Dendritic cell treated with granulocyte-macrophage colony-stimulating factor and Interleukin-4, amounts not matched to agents 40 ng/mL and 50 ng/mL, for 4 days (primary cell): ENCODE measurements at regions not wholly inside any gene's neighbourhood (a gene's known extent, or its start where the extent isn't known, plus 50 kb on each side); places are given as distances from the start of the nearest gene placed in this dataset.

ENCODE experiments used
- H3K27ac Mint-ChIP-seq: one replicate; pipeline ENCODE4 v1.8.0; 2022; ENCODE audit warnings: mild to moderate bottlenecking, mixed read lengths
- H3K27me3 Mint-ChIP-seq: one replicate; pipeline ENCODE4 v1.8.0; 2022; ENCODE audit warnings: mild to moderate bottlenecking, mixed read lengths
- H3K36me3 Mint-ChIP-seq: one replicate; pipeline ENCODE4 v1.8.0; 2022; ENCODE audit warnings: low read depth, mixed read lengths
- H3K4me1 Mint-ChIP-seq: one replicate; pipeline ENCODE4 v1.8.0; 2022; ENCODE audit warnings: low read depth, mixed read lengths
- H3K4me3 Mint-ChIP-seq: one replicate; pipeline ENCODE4 v1.8.0; 2022; ENCODE audit warnings: mild to moderate bottlenecking, moderate library complexity, mixed read lengths
- H3K9me3 Mint-ChIP-seq: one replicate; pipeline ENCODE4 v1.8.0; 2022; ENCODE audit warnings: mixed read lengths
- intact Hi-C: fragments of 100-400 bp; cut with micrococcal nuclease; formaldehyde crosslinking; loops from one replicate; pipeline ENCODE4 v1.15.0; 2022

GRCh38 chr4:29908276-29908675 is 811.9 kb upstream of the PCDH7 start:
- H3K27ac Mint-ChIP-seq: no peak overlapping the region
- H3K4me3 Mint-ChIP-seq: no peak overlapping the region
- no peaks in the 10 kb centered on the region for H3K4me1 Mint-ChIP-seq
- intact Hi-C loops: no loop called here
- H3K9me3 Mint-ChIP-seq: peaks cover 21% of the 10 kb centered on the region
- H3K36me3 Mint-ChIP-seq: no peaks in the 10 kb centered on the region
- no peaks in the 10 kb centered on the region for H3K27me3 Mint-ChIP-seq

- no peak overlapping the region for H3K4me3 Mint-ChIP-seq
- H3K27me3 Mint-ChIP-seq: no peaks in the 10 kb centered on the region
- peaks cover 30% of the 10 kb centered on the region for H3K9me3 Mint-ChIP-seq
- H3K27ac Mint-ChIP-seq: no peak overlapping the region
- no peaks in the 10 kb centered on the region for H3K4me1 Mint-ChIP-seq
- intact Hi-C loops: no loop called here
- no peaks in the 10 kb centered on the region for H3K36me3 Mint-ChIP-seq
Measured at GRCh38 chr4:29927895-29928294, 792.3 kb upstream of the PCDH7 start.

- H3K9me3 Mint-ChIP-seq: no peaks in the 10 kb centered on the region
- no peaks in the 10 kb centered on the region for H3K4me1 Mint-ChIP-seq
- H3K4me3 Mint-ChIP-seq: no peak overlapping the region
- H3K27ac Mint-ChIP-seq: no peak overlapping the region
- no peaks in the 10 kb centered on the region for H3K36me3 Mint-ChIP-seq
- intact Hi-C loops: no loop called here
- no peaks in the 10 kb centered on the region for H3K27me3 Mint-ChIP-seq
Measured at GRCh38 chr4:29948451-29948850, 771.7 kb upstream of the PCDH7 start.

- Mint-ChIP-seq H3K27me3 (no peaks in the 10 kb centered on the region), H3K27ac (no peak overlapping the region), H3K4me3 (no peak overlapping the region), H3K4me1 (no peaks in the 10 kb centered on the region), H3K9me3 (no peaks in the 10 kb centered on the region), H3K36me3 (no peaks in the 10 kb centered on the region)
- intact Hi-C loops: no loop called here
Measured at GRCh38 chr4:29948858-29949257, 771.3 kb upstream of the PCDH7 start.

GRCh38 chr4:29966386-29966785 is 753.8 kb upstream of the PCDH7 start:
- intact Hi-C loops: no loop called here
- Mint-ChIP-seq H3K9me3 (no peaks in the 10 kb centered on the region), H3K4me3 (no peak overlapping the region)

GRCh38 chr4:29970626-29971025 is 749.5 kb upstream of the PCDH7 start:
- H3K27ac Mint-ChIP-seq: no peak overlapping the region
- H3K27me3 Mint-ChIP-seq: no peaks in the 10 kb centered on the region
- no peak overlapping the region for H3K4me3 Mint-ChIP-seq
- no peaks in the 10 kb centered on the region for H3K36me3 Mint-ChIP-seq
- no peaks in the 10 kb centered on the region for H3K9me3 Mint-ChIP-seq
- intact Hi-C loops: no loop called here
- H3K4me1 Mint-ChIP-seq: no peaks in the 10 kb centered on the region

More at GRCh38 chr4:29966386-29966785, 753.8 kb upstream of the PCDH7 start:
- no peaks in the 10 kb centered on the region for H3K27me3 Mint-ChIP-seq
- no peaks in the 10 kb centered on the region for H3K4me1 Mint-ChIP-seq
- H3K27ac Mint-ChIP-seq: no peak overlapping the region
- no peaks in the 10 kb centered on the region for H3K36me3 Mint-ChIP-seq

- no peaks in the 10 kb centered on the region for H3K27me3 Mint-ChIP-seq
- intact Hi-C loops: no loop called here
- no peak overlapping the region for H3K27ac Mint-ChIP-seq
- H3K4me1 Mint-ChIP-seq: no peaks in the 10 kb centered on the region
- no peak overlapping the region for H3K4me3 Mint-ChIP-seq
- no peaks in the 10 kb centered on the region for H3K9me3 Mint-ChIP-seq
- no peaks in the 10 kb centered on the region for H3K36me3 Mint-ChIP-seq
Measured at GRCh38 chr4:29972121-29972520, 748.0 kb upstream of the PCDH7 start.

- Mint-ChIP-seq H3K9me3 (no peaks in the 10 kb centered on the region), H3K4me3 (no peak overlapping the region), H3K27ac (no peak overlapping the region), H3K27me3 (no peaks in the 10 kb centered on the region), H3K36me3 (no peaks in the 10 kb centered on the region), H3K4me1 (no peaks in the 10 kb centered on the region)
- intact Hi-C loops: no loop called here
Measured at GRCh38 chr4:29983890-29984289, 736.3 kb upstream of the PCDH7 start.

- Mint-ChIP-seq H3K4me1 (no peaks in the 10 kb centered on the region), H3K27me3 (no peaks in the 10 kb centered on the region), H3K36me3 (no peaks in the 10 kb centered on the region), H3K9me3 (no peaks in the 10 kb centered on the region), H3K4me3 (no peak overlapping the region), H3K27ac (no peak overlapping the region)
- intact Hi-C loops: no loop called here
Measured at GRCh38 chr4:30001628-30002027, 718.5 kb upstream of the PCDH7 start.

- Mint-ChIP-seq H3K27ac (no peak overlapping the region), H3K9me3 (peaks cover 3% of the 10 kb centered on the region), H3K27me3 (no peaks in the 10 kb centered on the region), H3K36me3 (no peaks in the 10 kb centered on the region), H3K4me1 (no peaks in the 10 kb centered on the region), H3K4me3 (no peak overlapping the region)
- intact Hi-C loops: no loop called here
Measured at GRCh38 chr4:30002341-30002740, 717.8 kb upstream of the PCDH7 start.

GRCh38 chr4:30005995-30006394 is 714.2 kb upstream of the PCDH7 start:
- no peak overlapping the region for H3K27ac Mint-ChIP-seq
- H3K4me3 Mint-ChIP-seq: no peak overlapping the region
- H3K27me3 Mint-ChIP-seq: no peaks in the 10 kb centered on the region
- peaks cover 13% of the 10 kb centered on the region for H3K9me3 Mint-ChIP-seq
- H3K4me1 Mint-ChIP-seq: no peaks in the 10 kb centered on the region
- intact Hi-C loops: no loop called here
- H3K36me3 Mint-ChIP-seq: no peaks in the 10 kb centered on the region

GRCh38 chr4:30024526-30024925 is 695.6 kb upstream of the PCDH7 start:
- no peaks in the 10 kb centered on the region for H3K9me3 Mint-ChIP-seq
- no peaks in the 10 kb centered on the region for H3K4me1 Mint-ChIP-seq
- intact Hi-C loops: no loop called here
- no peak overlapping the region for H3K27ac Mint-ChIP-seq
- H3K27me3 Mint-ChIP-seq: no peaks in the 10 kb centered on the region
- H3K36me3 Mint-ChIP-seq: no peaks in the 10 kb centered on the region
- H3K4me3 Mint-ChIP-seq: no peak overlapping the region

- no peaks in the 10 kb centered on the region for H3K9me3 Mint-ChIP-seq
- H3K4me1 Mint-ChIP-seq: no peaks in the 10 kb centered on the region
- no peak overlapping the region for H3K4me3 Mint-ChIP-seq
- H3K36me3 Mint-ChIP-seq: no peaks in the 10 kb centered on the region
- H3K27me3 Mint-ChIP-seq: no peaks in the 10 kb centered on the region
- intact Hi-C loops: no loop called here
- no peak overlapping the region for H3K27ac Mint-ChIP-seq
Measured at GRCh38 chr4:30028826-30029225, 691.3 kb upstream of the PCDH7 start.

- no peaks in the 10 kb centered on the region for H3K4me1 Mint-ChIP-seq
- H3K4me3 Mint-ChIP-seq: no peak overlapping the region
- H3K27me3 Mint-ChIP-seq: no peaks in the 10 kb centered on the region
- intact Hi-C loops: no loop called here
- no peaks in the 10 kb centered on the region for H3K36me3 Mint-ChIP-seq
- H3K27ac Mint-ChIP-seq: no peak overlapping the region
- H3K9me3 Mint-ChIP-seq: no peaks in the 10 kb centered on the region
Measured at GRCh38 chr4:30056016-30056766, 664.0 kb upstream of the PCDH7 start.

- Mint-ChIP-seq H3K27me3 (no peaks in the 10 kb centered on the region), H3K4me1 (no peaks in the 10 kb centered on the region), H3K36me3 (no peaks in the 10 kb centered on the region), H3K4me3 (no peak overlapping the region), H3K27ac (no peak overlapping the region), H3K9me3 (peaks cover 5% of the 10 kb centered on the region)
- intact Hi-C loops: no loop called here
Measured at GRCh38 chr4:30068234-30068633, 651.9 kb upstream of the PCDH7 start.
